Omental fat pad (tissue), 3 donors: ENCODE measurements at regions not wholly inside any gene's neighbourhood (a gene's known extent, or its start where the extent isn't known, plus 50 kb on each side); places are given as distances from the start of the nearest gene placed in this dataset.

Experiments
- ATAC-seq: fragments of 150-250 bp; one replicate; pipeline ENCODE4 v1.9.1; 2016; ENCODE audit warnings: mild to moderate bottlenecking, moderate library complexity; ENCODE audit not compliant: low FRiP score
- DNase-seq: peaks from one replicate; pipeline ENCODE4 v3.0.0-alpha.2; 2019; ENCODE audit warnings: low spot score
- TF ChIP-seq, protein P1 (sequence below), 3 donors: fragments of 450-650 bp; IDR thresholded peaks; one replicate each; pipeline ENCODE4 v1.5.1; 2016 to 2017; ENCODE audit warnings: antibody characterized with exemption in 3 of 3, mild to moderate bottlenecking in 3 of 3, moderate library complexity in 2 of 3

DNA sequence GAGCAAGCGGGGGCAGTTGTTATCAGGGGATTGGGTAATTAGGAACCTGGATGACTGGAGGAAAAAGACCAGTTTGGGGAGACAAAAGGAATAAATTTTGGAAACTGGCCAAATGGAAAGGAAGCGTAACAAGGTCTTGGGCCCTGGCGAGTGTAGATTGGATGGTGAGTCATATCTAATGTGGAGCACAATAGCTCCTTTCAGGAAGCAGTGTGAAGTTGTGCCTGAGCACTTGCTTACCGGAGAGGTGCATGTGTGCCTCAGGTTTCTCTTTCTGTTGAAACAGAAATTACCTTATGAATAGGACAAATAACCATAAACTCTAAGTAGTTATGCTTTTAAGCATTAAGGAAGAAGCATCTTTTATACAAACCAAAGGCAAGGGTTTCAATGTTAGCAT lies 176.4 kb downstream of the KIF4B start:
- no peak for ATAC-seq
- TF ChIP-seq, protein P1, sequence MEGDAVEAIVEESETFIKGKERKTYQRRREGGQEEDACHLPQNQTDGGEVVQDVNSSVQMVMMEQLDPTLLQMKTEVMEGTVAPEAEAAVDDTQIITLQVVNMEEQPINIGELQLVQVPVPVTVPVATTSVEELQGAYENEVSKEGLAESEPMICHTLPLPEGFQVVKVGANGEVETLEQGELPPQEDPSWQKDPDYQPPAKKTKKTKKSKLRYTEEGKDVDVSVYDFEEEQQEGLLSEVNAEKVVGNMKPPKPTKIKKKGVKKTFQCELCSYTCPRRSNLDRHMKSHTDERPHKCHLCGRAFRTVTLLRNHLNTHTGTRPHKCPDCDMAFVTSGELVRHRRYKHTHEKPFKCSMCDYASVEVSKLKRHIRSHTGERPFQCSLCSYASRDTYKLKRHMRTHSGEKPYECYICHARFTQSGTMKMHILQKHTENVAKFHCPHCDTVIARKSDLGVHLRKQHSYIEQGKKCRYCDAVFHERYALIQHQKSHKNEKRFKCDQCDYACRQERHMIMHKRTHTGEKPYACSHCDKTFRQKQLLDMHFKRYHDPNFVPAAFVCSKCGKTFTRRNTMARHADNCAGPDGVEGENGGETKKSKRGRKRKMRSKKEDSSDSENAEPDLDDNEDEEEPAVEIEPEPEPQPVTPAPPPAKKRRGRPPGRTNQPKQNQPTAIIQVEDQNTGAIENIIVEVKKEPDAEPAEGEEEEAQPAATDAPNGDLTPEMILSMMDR (IDR thresholded peaks at IDR 0.05), result no peak
- no peak for DNase-seq

DNA sequence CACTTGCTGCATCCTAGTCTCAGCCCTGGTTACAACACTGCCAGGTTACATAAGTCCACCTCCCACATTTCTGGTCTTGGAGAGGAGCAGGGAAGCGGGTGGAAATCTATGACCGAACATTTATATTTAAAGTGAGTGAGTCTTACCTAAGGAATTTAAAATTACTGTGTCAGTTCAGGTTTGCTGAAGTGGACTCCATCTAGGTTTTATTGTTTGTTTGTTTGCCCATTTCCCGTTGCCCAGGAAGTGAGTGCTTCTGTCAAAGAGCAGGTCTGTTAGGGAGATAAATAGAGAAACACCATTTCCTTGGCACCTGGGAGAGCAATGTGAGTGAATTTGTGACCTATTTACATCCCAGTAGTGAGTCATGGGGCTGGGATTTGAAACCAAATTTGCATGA lies 179.5 kb downstream of the KIF4B start:
- TF ChIP-seq, protein P1 (IDR thresholded peaks at IDR 0.05), result no peak
- DNase-seq (no peak), ATAC-seq (no peak)

DNA sequence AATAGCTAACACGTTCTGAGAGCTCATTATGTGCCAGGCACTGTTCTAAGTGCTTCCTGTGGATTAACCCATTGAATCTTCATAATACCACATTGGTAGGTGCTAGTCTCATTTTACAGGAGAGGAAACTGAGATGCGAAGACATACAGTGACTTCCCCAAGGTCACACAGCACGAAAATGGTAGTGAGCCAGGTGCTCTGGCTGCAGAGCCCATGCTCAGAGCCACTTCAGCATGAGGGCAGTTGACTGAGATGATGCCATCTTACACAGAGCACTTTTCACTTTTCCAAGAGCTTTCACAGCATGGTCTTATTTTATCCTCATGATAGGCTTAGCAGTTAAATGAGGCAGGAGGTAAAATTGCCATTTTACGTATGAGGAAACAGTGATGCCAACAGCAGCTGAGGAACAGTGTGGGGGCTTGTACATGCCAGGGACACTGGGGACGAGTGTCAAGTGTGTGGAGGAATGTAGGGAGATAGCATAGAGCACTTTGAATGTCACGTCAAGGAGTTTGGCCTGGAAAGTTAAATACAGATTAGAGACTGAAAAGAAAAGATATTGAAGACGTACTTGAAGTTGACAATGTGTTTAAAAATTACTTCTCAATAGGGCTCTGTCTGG lies 180.0 kb downstream of the KIF4B start:
- TF ChIP-seq, protein P1 (IDR thresholded peaks at IDR 0.05), result no peak
- no peak for ATAC-seq
- DNase-seq, result no peak

DNA sequence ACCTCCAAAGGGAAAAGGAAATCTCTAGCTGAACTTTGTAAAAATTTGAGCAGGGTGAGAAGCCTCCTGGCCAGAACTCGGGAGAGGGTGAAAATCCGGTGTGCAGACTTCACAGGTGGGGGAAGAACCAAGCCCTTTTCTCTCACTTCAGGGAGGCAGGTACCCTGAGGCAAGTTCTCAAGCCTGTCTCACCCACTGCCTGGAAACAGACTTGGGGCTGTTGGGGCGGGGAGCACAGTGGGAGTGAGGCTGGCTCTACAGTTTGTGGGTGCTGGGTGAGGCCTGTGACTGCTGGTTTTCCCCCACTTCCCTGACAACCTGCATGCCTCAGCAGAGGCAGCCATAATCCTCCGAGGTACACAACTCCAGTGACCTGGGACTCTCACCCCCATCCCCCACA lies 187.1 kb downstream of the KIF4B start:
- ATAC-seq, result no peak
- no peak for DNase-seq
- TF ChIP-seq, protein P1 (IDR thresholded peaks at IDR 0.05), result no peak

DNA sequence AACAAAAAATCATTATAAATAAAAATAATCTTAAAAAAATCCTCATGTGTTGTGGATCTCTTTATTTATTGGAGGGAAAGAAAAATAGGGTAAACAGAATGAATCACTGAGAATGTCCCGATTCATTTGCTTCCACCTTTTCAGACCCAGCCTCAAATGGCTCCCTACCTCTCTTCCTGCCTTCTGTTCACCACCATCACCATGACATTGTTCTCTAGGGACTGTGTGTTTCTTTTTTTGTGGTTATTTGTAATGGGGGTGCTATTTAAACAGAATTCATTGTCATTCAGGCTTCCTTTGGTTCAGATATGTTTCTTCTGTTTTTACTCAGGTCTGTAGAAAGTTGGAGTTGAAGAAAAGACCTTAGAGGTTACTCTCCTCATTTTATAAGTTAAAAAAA lies 198.2 kb downstream of the KIF4B start:
- DNase-seq (no peak), ATAC-seq (no peak)
- TF ChIP-seq, protein P1 (IDR thresholded peaks at IDR 0.05), result no peak

DNA sequence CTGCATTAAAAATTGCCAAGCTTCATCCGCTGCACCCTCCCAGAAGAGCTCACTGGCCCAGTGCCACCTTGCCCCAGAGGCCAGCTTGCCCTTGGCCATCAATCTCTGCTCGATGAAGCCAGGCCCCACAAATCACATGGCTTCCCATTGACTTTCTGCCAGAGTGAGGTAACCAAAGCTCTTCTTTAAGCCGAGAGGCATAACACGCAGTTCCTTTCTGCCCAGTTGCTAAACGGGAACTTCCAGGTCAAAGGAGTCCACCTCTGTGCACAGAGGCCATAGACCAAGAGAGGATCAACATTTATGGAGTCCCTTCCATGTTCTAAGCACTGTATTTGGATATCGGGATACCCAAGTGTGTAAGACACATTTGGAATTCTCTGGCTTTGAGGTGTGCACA lies 208.8 kb downstream of the KIF4B start:
- DNase-seq (no peak), ATAC-seq (no peak)
- TF ChIP-seq, protein P1 (IDR thresholded peaks at IDR 0.05), result no peak

DNA sequence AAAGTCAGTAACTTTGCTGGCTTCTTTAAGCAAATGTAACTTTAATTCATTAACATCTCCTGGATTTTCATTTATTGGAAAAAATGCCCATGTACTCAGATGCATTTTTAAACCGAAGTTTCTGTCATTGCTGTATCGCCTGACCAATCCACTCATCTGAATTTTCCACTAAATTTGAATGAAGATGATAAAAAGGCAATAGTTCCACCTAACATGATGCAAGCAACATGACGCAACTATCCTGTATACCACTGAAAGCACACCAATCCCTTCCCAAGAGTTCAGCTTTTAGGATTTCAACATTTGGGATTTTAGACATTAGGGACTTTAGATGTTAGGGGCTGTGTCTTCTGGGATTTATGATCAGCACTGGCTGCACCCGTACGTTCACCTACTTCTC lies 215.6 kb downstream of the KIF4B start:
- no peak for DNase-seq
- no peak for ATAC-seq
- TF ChIP-seq, protein P1 (IDR thresholded peaks at IDR 0.05), result no peak
